ENCODE measurements at regions not wholly inside any gene's neighbourhood (a gene's known extent, or its start where the extent isn't known, plus 50 kb on each side); places are given as distances from the start of the nearest gene placed in this dataset.

- Histone ChIP-seq H3K4me2 (ENCODE audit: insufficient read depth, low read length) (no peak overlapping the region), H3K79me2 (ENCODE audit: insufficient read depth, low read length) (no peaks in the 10 kb centered on the region)
- DNase-seq, result no peak
Observed at GRCh38 chr3:127090218-127091160, 102.4 kb upstream of the PRR23E start.

GRCh38 chr3:127091376-127091775 is 101.6 kb upstream of the PRR23E start:
- H3K9ac ChIP-seq (ENCODE audit: low read depth, low read length), result no peak overlapping the region
- H3K9me3 ChIP-seq (ENCODE audit: insufficient read depth, low read length, severe bottlenecking), result peaks cover 6% of the 10 kb centered on the region
- peak; percentile 68 for DNase-seq
- peak overlapping the region; percentile 63; the same call in 1 of the 2 replicates for H3K27ac ChIP-seq (ENCODE audit: low read length)
- no peak overlapping the region for H3K4me3 ChIP-seq (ENCODE audit: low read depth in 1 of 2, low read length in 2 of 2)
- TF ChIP-seq EZH2 (IDR thresholded peaks at IDR 0.05; ENCODE audit: borderline replicate concordance, low read depth, low read length, severe bottlenecking) (no peak), CTCF (IDR thresholded peaks at IDR 0.05; ENCODE audit: borderline replicate concordance, extremely low read depth, low read length, poor library complexity, severe bottlenecking) (peak; percentile 30)
- H3K36me3 ChIP-seq (ENCODE audit: insufficient read depth, low read length), result no peaks in the 10 kb centered on the region
- H3K4me1 ChIP-seq (ENCODE audit: insufficient read depth, low read length), result peaks cover 24% of the 10 kb centered on the region
- no peak overlapping the region for H3K4me2 ChIP-seq (ENCODE audit: insufficient read depth, low read length)
- no peaks in the 10 kb centered on the region for H3K79me2 ChIP-seq (ENCODE audit: insufficient read depth, low read length)
- no peaks in the 10 kb centered on the region for H3K27me3 ChIP-seq (ENCODE audit: insufficient read depth, low read length, poor library complexity)
- no peaks in the 10 kb centered on the region for H4K20me1 ChIP-seq (ENCODE audit: insufficient read depth, low read length)
- H2AFZ ChIP-seq (ENCODE audit: low read depth, low read length), result no peak overlapping the region
- peak; percentile 95 for ATAC-seq (ENCODE audit: insufficient read depth, low read depth)

More at GRCh38 chr3:127090218-127091160, 102.4 kb upstream of the PRR23E start:
- H3K4me1 ChIP-seq (ENCODE audit: insufficient read depth, low read length), result peaks cover 24% of the 10 kb centered on the region
- no peak overlapping the region for H2AFZ ChIP-seq (ENCODE audit: low read depth, low read length)
- no peaks in the 10 kb centered on the region for H3K36me3 ChIP-seq (ENCODE audit: insufficient read depth, low read length)
- H3K9ac ChIP-seq (ENCODE audit: low read depth, low read length), result no peak overlapping the region
- peaks cover 2% of the 10 kb centered on the region for H3K9me3 ChIP-seq (ENCODE audit: insufficient read depth, low read length, severe bottlenecking)
- H3K27ac ChIP-seq (ENCODE audit: low read length), result peak overlapping the region; percentile 63
- no peak for ATAC-seq (ENCODE audit: insufficient read depth, low read depth)
- no peak overlapping the region for H3K4me3 ChIP-seq (ENCODE audit: low read depth in 1 of 2, low read length in 2 of 2)
- no peaks in the 10 kb centered on the region for H3K27me3 ChIP-seq (ENCODE audit: insufficient read depth, low read length, poor library complexity)
- TF ChIP-seq CTCF (IDR thresholded peaks at IDR 0.05; ENCODE audit: borderline replicate concordance, extremely low read depth, low read length, poor library complexity, severe bottlenecking) (no peak), EZH2 (IDR thresholded peaks at IDR 0.05; ENCODE audit: borderline replicate concordance, low read depth, low read length, severe bottlenecking) (no peak)
- no peaks in the 10 kb centered on the region for H4K20me1 ChIP-seq (ENCODE audit: insufficient read depth, low read length)

GRCh38 chr3:127092368-127092767 is 100.6 kb upstream of the PRR23E start:
- no peaks in the 10 kb centered on the region for H3K36me3 ChIP-seq (ENCODE audit: insufficient read depth, low read length)
- H2AFZ ChIP-seq (ENCODE audit: low read depth, low read length), result no peak overlapping the region
- no peak overlapping the region for H3K4me3 ChIP-seq (ENCODE audit: low read depth in 1 of 2, low read length in 2 of 2)
- TF ChIP-seq CTCF (IDR thresholded peaks at IDR 0.05; ENCODE audit: borderline replicate concordance, extremely low read depth, low read length, poor library complexity, severe bottlenecking), result no peak
- no peak overlapping the region for H3K4me2 ChIP-seq (ENCODE audit: insufficient read depth, low read length)
- H3K27me3 ChIP-seq (ENCODE audit: insufficient read depth, low read length, poor library complexity), result no peaks in the 10 kb centered on the region
- H3K9ac ChIP-seq (ENCODE audit: low read depth, low read length), result no peak overlapping the region
- H4K20me1 ChIP-seq (ENCODE audit: insufficient read depth, low read length), result no peaks in the 10 kb centered on the region
- H3K9me3 ChIP-seq (ENCODE audit: insufficient read depth, low read length, severe bottlenecking), result peaks cover 6% of the 10 kb centered on the region
- DNase-seq (no peak), ATAC-seq (ENCODE audit: insufficient read depth, low read depth) (no peak)
- no peak overlapping the region for H3K27ac ChIP-seq (ENCODE audit: low read length)
- H3K4me1 ChIP-seq (ENCODE audit: insufficient read depth, low read length), result peaks cover 24% of the 10 kb centered on the region
- H3K79me2 ChIP-seq (ENCODE audit: insufficient read depth, low read length), result no peaks in the 10 kb centered on the region
